HEK293 (cell line): ENCODE measurements at regions not wholly inside any gene's neighbourhood (a gene's known extent, or its start where the extent isn't known, plus 50 kb on each side); places are given as distances from the start of the nearest gene placed in this dataset.

Experiments used
- CTCF ChIA-PET: fragments of 350-600 bp; formaldehyde crosslinking; extraction: SDS; loops from one replicate; lab custom pipeline; 2021; ENCODE audit warnings: antibody characterized with exemption; lab: Yijun Ruan, JAX
- POLR2A ChIA-PET: fragments of 300-600 bp; formaldehyde crosslinking; extraction: SDS; loops from one replicate; lab custom pipeline; 2020; ENCODE audit warnings: antibody characterized with exemption, inconsistent platforms; lab: Yijun Ruan, JAX
- H3K27ac ChIP-seq: fragments of 200-500 bp; sonication (Bioruptor generic); 2 replicates; pipeline ENCODE4 v1.5.1; 2014; ENCODE audit warnings: low read depth, low read length, control low read depth, inconsistent platforms; ENCODE audit errors: extremely low read depth
- H3K36me3 ChIP-seq, 2 experiments: fragments of 200-500 bp in 1 of 2; sonication (Bioruptor generic) in 1 of 2; 1 replicate in 1 of 2; 2 replicates in 1 of 2; pipeline ENCODE4 v1.5.1; 2014 to 2017; ENCODE audit warnings: inconsistent platforms in 2 of 2, low read length in 2 of 2; ENCODE audit not compliant: control insufficient read depth in 2 of 2, insufficient read depth in 1 of 2
- H3K4me1 ChIP-seq: fragments of 200-500 bp; sonication (Bioruptor generic); 2 replicates; pipeline ENCODE4 v1.5.1; 2014; ENCODE audit warnings: mild to moderate bottlenecking, low read length, inconsistent platforms; ENCODE audit not compliant: control insufficient read depth, insufficient read depth
- H3K4me3 ChIP-seq: 2 replicates; pipeline ENCODE4 v1.5.1; 2011; ENCODE audit warnings: low read depth, mild to moderate bottlenecking, control low read depth, low read length, moderate library complexity
- H3K9me3 ChIP-seq: fragments of 200-500 bp; sonication (Bioruptor generic); 2 replicates; pipeline ENCODE4 v1.5.1; 2014; ENCODE audit warnings: low read depth, low read length, inconsistent platforms; ENCODE audit not compliant: control insufficient read depth, insufficient read depth
- HIC1 ChIP-seq: fragments of 450-650 bp; formaldehyde crosslinking; IDR thresholded peaks from 2 replicates; pipeline ENCODE4 v1.5.1; 2016; ENCODE audit warnings: missing biosample characterization, missing genetic modification characterization
- KLF7 ChIP-seq: fragments of 450-650 bp; formaldehyde crosslinking; IDR thresholded peaks from 2 replicates; pipeline ENCODE4 v1.5.1; 2016; ENCODE audit warnings: missing biosample characterization, missing genetic modification characterization, borderline replicate concordance
- MZF1 ChIP-seq: fragments of 450-650 bp; formaldehyde crosslinking; IDR thresholded peaks from 2 replicates; pipeline ENCODE4 v1.5.1; 2017; ENCODE audit warnings: missing biosample characterization, missing genetic modification characterization, borderline replicate concordance
- SALL2 ChIP-seq: fragments of 450-650 bp; formaldehyde crosslinking; IDR thresholded peaks from 2 replicates; pipeline ENCODE4 v1.5.0; 2017; ENCODE audit warnings: missing biosample characterization, mild to moderate bottlenecking, missing genetic modification characterization, borderline replicate concordance
- SP2 ChIP-seq: fragments of 450-650 bp; formaldehyde crosslinking; IDR thresholded peaks from 2 replicates; pipeline ENCODE4 v1.5.1; 2016; ENCODE audit warnings: missing biosample characterization, missing genetic modification characterization
- SP7 ChIP-seq: fragments of 450-650 bp; formaldehyde crosslinking; IDR thresholded peaks from 2 replicates; pipeline ENCODE4 v1.5.1; 2016; ENCODE audit warnings: missing biosample characterization, missing genetic modification characterization
- TRIM28 ChIP-seq: IDR thresholded peaks from 2 replicates; pipeline ENCODE4 v1.6.1; 2011; ENCODE audit warnings: low read length, control low read depth, borderline replicate concordance
- YY2 ChIP-seq: fragments of 450-650 bp; formaldehyde crosslinking; IDR thresholded peaks from 2 replicates; pipeline ENCODE4 v1.5.1; 2016; ENCODE audit warnings: missing biosample characterization, missing genetic modification characterization
- ZBTB48 ChIP-seq: fragments of 450-650 bp; formaldehyde crosslinking; IDR thresholded peaks from 2 replicates; pipeline ENCODE4 v1.5.1; 2016; ENCODE audit warnings: missing biosample characterization, missing genetic modification characterization
- ZNF146 ChIP-seq: fragments of 450-650 bp; formaldehyde crosslinking; IDR thresholded peaks from 2 replicates; pipeline ENCODE4 v1.5.1; 2016; ENCODE audit warnings: missing biosample characterization, missing genetic modification characterization
- ZNF16 ChIP-seq: fragments of 450-650 bp; formaldehyde crosslinking; IDR thresholded peaks from 2 replicates; pipeline ENCODE4 v1.5.1; 2016; ENCODE audit warnings: low read depth, missing biosample characterization, missing genetic modification characterization
- ZNF175 ChIP-seq: fragments of 450-650 bp; formaldehyde crosslinking; IDR thresholded peaks from 2 replicates; pipeline ENCODE4 v1.5.1; 2016; ENCODE audit warnings: missing biosample characterization, missing genetic modification characterization
- ZNF239 ChIP-seq: fragments of 450-650 bp; formaldehyde crosslinking; IDR thresholded peaks from 2 replicates; pipeline ENCODE4 v1.5.1; 2016; ENCODE audit warnings: missing biosample characterization, missing genetic modification characterization
- ZNF266 ChIP-seq: fragments of 450-650 bp; formaldehyde crosslinking; IDR thresholded peaks from 2 replicates; pipeline ENCODE4 v1.5.1; 2016; ENCODE audit warnings: missing biosample characterization, missing genetic modification characterization, low read depth
- ZNF274 ChIP-seq, 2 experiments: fragments of 200-500 bp in 1 of 2; fragments of 450-650 bp in 1 of 2; sonication (Bioruptor generic) in 1 of 2; formaldehyde crosslinking in 1 of 2; IDR thresholded peaks; 2 replicates each; pipeline versions ENCODE4 v1.5.1 to v1.6.1; 2014 to 2016; ENCODE audit warnings: borderline replicate concordance in 1 of 2, inconsistent platforms in 1 of 2, low read length in 1 of 2, missing biosample characterization in 1 of 2, missing genetic modification characterization in 1 of 2
- ZNF292 ChIP-seq: fragments of 450-650 bp; formaldehyde crosslinking; IDR thresholded peaks from 2 replicates; pipeline ENCODE4 v1.5.1; 2016; ENCODE audit warnings: low read depth, missing biosample characterization, missing genetic modification characterization, borderline replicate concordance
- ZNF350 ChIP-seq: fragments of 450-650 bp; formaldehyde crosslinking; IDR thresholded peaks from 2 replicates; pipeline ENCODE4 v1.5.0; 2017; ENCODE audit warnings: missing biosample characterization, mild to moderate bottlenecking, missing genetic modification characterization
- ZNF362 ChIP-seq: fragments of 450-650 bp; formaldehyde crosslinking; IDR thresholded peaks from 2 replicates; pipeline ENCODE4 v1.5.1; 2016; ENCODE audit warnings: missing biosample characterization, missing genetic modification characterization
- ZNF416 ChIP-seq: fragments of 450-650 bp; formaldehyde crosslinking; IDR thresholded peaks from 2 replicates; pipeline ENCODE4 v1.5.1; 2016; ENCODE audit warnings: missing biosample characterization, missing genetic modification characterization
- ZNF423 ChIP-seq: fragments of 450-650 bp; formaldehyde crosslinking; IDR thresholded peaks from 2 replicates; pipeline ENCODE4 v1.5.1; 2016; ENCODE audit warnings: missing biosample characterization, missing genetic modification characterization
- ZNF529 ChIP-seq: fragments of 450-650 bp; formaldehyde crosslinking; IDR thresholded peaks from 2 replicates; pipeline ENCODE4 v1.5.1; 2017; ENCODE audit warnings: missing genetic modification characterization, missing biosample characterization; ENCODE audit not compliant: insufficient replicate concordance
- ZNF571 ChIP-seq: fragments of 450-650 bp; formaldehyde crosslinking; IDR thresholded peaks from 2 replicates; pipeline ENCODE4 v1.5.0; 2017; ENCODE audit warnings: missing biosample characterization, missing genetic modification characterization
- ZNF645 ChIP-seq: fragments of 450-650 bp; formaldehyde crosslinking; IDR thresholded peaks from 2 replicates; pipeline ENCODE4; 2016; ENCODE audit warnings: missing biosample characterization, missing genetic modification characterization
- ZNF660 ChIP-seq: fragments of 450-650 bp; IDR thresholded peaks from 2 replicates; pipeline ENCODE4 v1.5.1; 2018; ENCODE audit warnings: missing biosample characterization, mild to moderate bottlenecking, missing genetic modification characterization
- ZNF777 ChIP-seq: fragments of 450-650 bp; formaldehyde crosslinking; IDR thresholded peaks from 2 replicates; pipeline ENCODE4 v1.5.1; 2017; ENCODE audit warnings: missing biosample characterization, missing genetic modification characterization, borderline replicate concordance
- TF ChIP-seq, protein P1 (sequence below): IDR thresholded peaks from 2 replicates; pipeline ENCODE4 v1.6.1; 2011; ENCODE audit warnings: mild to moderate bottlenecking, low read depth, low read length, borderline replicate concordance
- TF ChIP-seq, protein P2 (sequence below): fragments of 450-650 bp; formaldehyde crosslinking; IDR thresholded peaks from 2 replicates; pipeline ENCODE4 v1.5.1; 2016; ENCODE audit warnings: missing biosample characterization, missing genetic modification characterization

DNA sequence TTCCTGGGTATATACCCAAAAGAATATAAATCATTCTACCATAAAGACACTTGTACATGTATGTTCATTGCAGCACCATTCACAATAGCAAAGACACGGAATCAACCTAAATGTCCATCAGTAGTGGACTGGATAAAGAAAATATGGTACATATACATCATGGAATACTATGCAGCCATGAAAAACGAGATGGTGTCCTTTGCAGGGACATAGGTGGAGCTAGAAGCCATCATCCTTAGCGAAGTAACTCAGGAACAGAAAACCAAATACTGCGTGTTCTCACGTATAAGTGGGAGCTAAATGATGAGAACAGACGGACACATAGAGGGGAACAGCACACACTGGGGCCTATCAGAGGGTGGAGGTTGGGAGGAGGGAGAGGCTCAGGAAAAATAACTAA lies 183.7 kb upstream of the CELF2 start (continued):
- TF ChIP-seq ZNF274 (IDR thresholded peaks at IDR 0.05; ENCODE audit: low read length) (no peak), ZNF274 (tag by site-specific recombination; IDR thresholded peaks at IDR 0.05; ENCODE audit: borderline replicate concordance) (no peak), SP2 (tag by site-specific recombination) (no peak), ZNF660 (tag by site-specific recombination) (no peak), HIC1 (no peak), MZF1 (tag by site-specific recombination) (no peak), ZNF423 (no peak), TRIM28 (no peak), ZNF16 (tag by site-specific recombination) (no peak), ZNF362 (tag by site-specific recombination) (no peak), ZNF645 (tag by site-specific recombination) (no peak), ZBTB48 (tag by site-specific recombination) (no peak), ZNF146 (tag by site-specific recombination) (peak; percentile 98)
- TF ChIP-seq, protein P1, sequence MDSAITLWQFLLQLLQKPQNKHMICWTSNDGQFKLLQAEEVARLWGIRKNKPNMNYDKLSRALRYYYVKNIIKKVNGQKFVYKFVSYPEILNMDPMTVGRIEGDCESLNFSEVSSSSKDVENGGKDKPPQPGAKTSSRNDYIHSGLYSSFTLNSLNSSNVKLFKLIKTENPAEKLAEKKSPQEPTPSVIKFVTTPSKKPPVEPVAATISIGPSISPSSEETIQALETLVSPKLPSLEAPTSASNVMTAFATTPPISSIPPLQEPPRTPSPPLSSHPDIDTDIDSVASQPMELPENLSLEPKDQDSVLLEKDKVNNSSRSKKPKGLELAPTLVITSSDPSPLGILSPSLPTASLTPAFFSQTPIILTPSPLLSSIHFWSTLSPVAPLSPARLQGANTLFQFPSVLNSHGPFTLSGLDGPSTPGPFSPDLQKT: no peak

GRCh38 chr10:10844251-10844650 lies 173.4 kb upstream of the CELF2 start:
- POLR2A ChIA-PET: no interaction called here
- no peak overlapping the region for H3K4me3 ChIP-seq
- TF ChIP-seq, protein P2, sequence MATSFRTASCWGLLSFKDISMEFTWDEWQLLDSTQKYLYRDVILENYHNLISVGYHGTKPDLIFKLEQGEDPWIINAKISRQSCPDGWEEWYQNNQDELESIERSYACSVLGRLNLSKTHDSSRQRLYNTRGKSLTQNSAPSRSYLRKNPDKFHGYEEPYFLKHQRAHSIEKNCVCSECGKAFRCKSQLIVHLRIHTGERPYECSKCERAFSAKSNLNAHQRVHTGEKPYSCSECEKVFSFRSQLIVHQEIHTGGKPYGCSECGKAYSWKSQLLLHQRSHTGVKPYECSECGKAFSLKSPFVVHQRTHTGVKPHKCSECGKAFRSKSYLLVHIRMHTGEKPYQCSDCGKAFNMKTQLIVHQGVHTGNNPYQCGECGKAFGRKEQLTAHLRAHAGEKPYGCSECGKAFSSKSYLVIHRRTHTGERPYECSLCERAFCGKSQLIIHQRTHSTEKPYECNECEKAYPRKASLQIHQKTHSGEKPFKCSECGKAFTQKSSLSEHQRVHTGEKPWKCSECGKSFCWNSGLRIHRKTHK (tag by site-specific recombination): no peak
- TF ChIP-seq SALL2 (tag by site-specific recombination) (no peak), ZNF266 (tag by site-specific recombination) (no peak), ZNF239 (tag by site-specific recombination) (no peak), YY2 (no peak), KLF7 (tag by site-specific recombination) (no peak), ZNF292 (tag by site-specific recombination) (no peak), ZNF416 (tag by site-specific recombination) (no peak), TRIM28 (no peak), ZNF777 (tag by site-specific recombination) (no peak), ZNF571 (tag by site-specific recombination) (no peak), ZNF529 (tag by site-specific recombination) (no peak), ZNF350 (tag by site-specific recombination) (no peak), ZNF175 (tag by site-specific recombination) (no peak), ZBTB48 (tag by site-specific recombination) (no peak), SP7 (tag by site-specific recombination) (no peak)
- no peaks in the 10 kb centered on the region for H3K4me1 ChIP-seq
- no peaks in the 10 kb centered on the region for H3K9me3 ChIP-seq
- CTCF ChIA-PET: no interaction called here
- H3K36me3 ChIP-seq: no peaks in the 10 kb centered on the region
- no peak overlapping the region for H3K27ac ChIP-seq
